ENCODE measurements at regions not wholly inside any gene's neighbourhood (a gene's known extent, or its start where the extent isn't known, plus 50 kb on each side); places are given as distances from the start of the nearest gene placed in this dataset.

GRCh38 chr11:19378814-19379213 is 138.1 kb upstream of the E2F8 start:
- no peak for DNase-seq
- H3K4me3 ChIP-seq, result no peak overlapping the region
- intact Hi-C loops (cut with DNase I), result no loop called here
- H3K9me3 ChIP-seq, result no peaks in the 10 kb centered on the region
- no peak for TF ChIP-seq CTCF (IDR thresholded peaks at IDR 0.05)
- TF ChIP-seq POLR2A (IDR thresholded peaks at IDR 0.05), result no peak
- no peaks in the 10 kb centered on the region for H3K36me3 ChIP-seq
- peaks cover 0 to 5% (median 0%) of the 10 kb centered on the region in 3 donors for H3K4me1 ChIP-seq
- WGBS, 2 donors, result 38 to 67% methylated on average over 1 to 2 of the region's 4 CpGs
- H3K27me3 ChIP-seq, result peaks cover 0 to 52% (median 0%) of the 10 kb centered on the region in 4 donors
- H3K27ac ChIP-seq, result no peak overlapping the region

- intact Hi-C loops (cut with DNase I), result no loop called here
- Histone ChIP-seq H3K27ac (no peak overlapping the region), H3K27me3 (peaks cover 0 to 48% (median 2%) of the 10 kb centered on the region in 4 donors), H3K4me1 (peaks cover 0 to 5% (median 0%) of the 10 kb centered on the region in 3 donors), H3K9me3 (no peaks in the 10 kb centered on the region), H3K36me3 (no peaks in the 10 kb centered on the region), H3K4me3 (no peak overlapping the region)
- WGBS, 2 donors, result 92 to 96% methylated on average over 4 of the region's 4 CpGs
- DNase-seq, result no peak
- TF ChIP-seq CTCF (IDR thresholded peaks at IDR 0.05), result no peak
Observed at GRCh38 chr11:19377881-19378280, 137.1 kb upstream of the E2F8 start.

DNA sequence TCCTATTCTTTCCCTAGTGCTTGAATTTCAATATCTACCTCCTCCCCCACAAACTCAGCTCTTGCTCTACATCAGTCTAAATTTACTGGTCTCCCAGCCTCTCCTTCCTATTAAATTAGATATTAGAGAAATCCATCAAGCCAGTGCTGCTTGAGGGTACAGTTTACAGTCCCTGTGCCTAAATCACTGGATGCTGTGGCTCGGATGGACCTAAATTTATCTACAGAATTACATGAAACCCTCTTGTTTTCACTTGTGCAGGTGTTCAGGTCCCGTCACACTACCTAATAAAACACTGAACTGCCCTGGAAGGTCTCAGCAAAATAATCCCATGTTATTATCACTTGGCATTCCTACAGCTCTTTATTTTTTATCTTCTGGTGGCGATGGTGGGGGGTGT is 134.7 kb upstream of the E2F8 start:
- Histone ChIP-seq H3K27ac (no peak overlapping the region), H3K27me3 (peaks cover 0 to 26% (median 2%) of the 10 kb centered on the region in 4 donors), H3K4me3 (no peak overlapping the region), H3K36me3 (no peaks in the 10 kb centered on the region), H3K9me3 (no peaks in the 10 kb centered on the region), H3K4me1 (peaks cover 0 to 8% (median 5%) of the 10 kb centered on the region in 3 donors)
- DNase-seq, result no peak
- intact Hi-C loops (cut with DNase I), result no loop called here
- no peak for TF ChIP-seq POLR2A (IDR thresholded peaks at IDR 0.05)
- no peak for TF ChIP-seq CTCF (IDR thresholded peaks at IDR 0.05)
- 69% methylated on average over 3 of the region's 3 CpGs for WGBS, 2 donors

GRCh38 chr11:19374151-19374569 is 133.4 kb upstream of the E2F8 start:
- TF ChIP-seq POLR2A (IDR thresholded peaks at IDR 0.05), result no peak
- TF ChIP-seq CTCF (IDR thresholded peaks at IDR 0.05), result no peak
- intact Hi-C loops (cut with DNase I), result no loop called here
- peaks cover 0 to 21% (median 9%) of the 10 kb centered on the region in 3 donors for H3K4me1 ChIP-seq
- 36 to 44% methylated on average over 1 of the region's 1 CpG for WGBS, 2 donors
- H3K36me3 ChIP-seq, result no peaks in the 10 kb centered on the region
- DNase-seq, result no peak
- H3K4me3 ChIP-seq, result no peak overlapping the region
- H3K27ac ChIP-seq, result no peak overlapping the region
- no peaks in the 10 kb centered on the region for H3K9me3 ChIP-seq
- peaks cover 0 to 20% (median 2%) of the 10 kb centered on the region in 4 donors for H3K27me3 ChIP-seq

DNA sequence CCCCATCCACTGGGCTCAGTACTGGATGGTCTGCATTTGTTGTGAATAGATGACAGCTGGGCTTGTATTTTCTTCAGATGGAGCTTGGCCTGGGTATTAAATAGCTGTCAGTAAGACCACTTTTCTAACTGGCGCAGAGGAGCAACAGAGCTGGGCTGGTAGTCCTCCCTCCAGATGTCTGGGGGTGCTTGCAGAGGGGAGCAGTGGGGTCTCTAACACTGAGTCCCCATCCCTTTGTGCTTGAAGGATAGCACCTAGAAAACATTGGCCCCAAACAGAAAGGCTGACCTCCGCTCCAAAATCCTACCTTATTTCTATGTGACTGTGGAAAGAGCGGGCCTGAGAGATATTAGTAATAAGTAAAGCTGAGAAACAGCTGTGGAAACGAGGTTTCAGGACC is 131.6 kb upstream of the E2F8 start:
- intact Hi-C loops (cut with DNase I), result no loop called here
- DNase-seq, result no peak
- peaks cover 0 to 38% (median 9%) of the 10 kb centered on the region in 3 donors for H3K4me1 ChIP-seq
- H3K27ac ChIP-seq, result no peak overlapping the region
- no peak overlapping the region for H3K4me3 ChIP-seq
- H3K9me3 ChIP-seq, result no peaks in the 10 kb centered on the region
- TF ChIP-seq CTCF (IDR thresholded peaks at IDR 0.05) (no peak), POLR2A (IDR thresholded peaks at IDR 0.05) (no peak)
- no peaks in the 10 kb centered on the region for H3K36me3 ChIP-seq
- H3K27me3 ChIP-seq, result peaks cover 0 to 5% (median 2%) of the 10 kb centered on the region in 4 donors
- 84 to 85% methylated on average over 3 to 4 of the region's 4 CpGs for WGBS, 2 donors

Measured in esophagus squamous epithelium (tissue), 5 donors.